ENCODE measurements at regions not wholly inside any gene's neighbourhood (a gene's known extent, or its start where the extent isn't known, plus 50 kb on each side); places are given as distances from the start of the nearest gene placed in this dataset.
"Not testable (repeated sequence)": the region's sequence is repeated elsewhere in the genome, so short reads cannot be mapped to it uniquely, and the experiment has no call there.

DNA sequence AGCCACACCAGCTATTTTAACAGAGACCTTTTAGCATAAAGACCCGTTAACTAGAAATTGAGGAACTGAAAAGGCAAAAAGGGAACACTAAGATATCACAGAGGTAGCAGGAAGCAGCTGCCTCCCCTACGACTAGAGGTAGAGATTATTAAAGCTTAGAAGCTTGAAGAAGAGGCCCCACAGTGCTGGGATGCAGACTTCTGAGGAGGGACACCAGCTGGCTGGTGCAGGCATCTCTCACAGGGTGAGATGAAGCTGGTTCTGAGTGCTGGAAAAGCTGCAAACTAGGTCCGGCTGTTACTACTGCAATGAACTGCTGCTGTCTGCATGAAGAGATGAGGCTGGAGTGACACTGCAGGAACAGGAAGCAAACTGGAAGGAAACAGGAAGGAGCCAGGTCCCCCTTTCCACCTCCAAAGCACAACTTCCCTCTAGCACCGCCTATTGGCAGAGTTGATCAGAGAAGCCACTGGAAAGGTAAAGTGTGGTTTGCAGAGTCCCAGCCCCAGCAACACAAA is 61.2 kb upstream of the MRPS9 start:
- no peak for DNase-seq (ENCODE audit: extremely low read depth, low read depth)

DNA sequence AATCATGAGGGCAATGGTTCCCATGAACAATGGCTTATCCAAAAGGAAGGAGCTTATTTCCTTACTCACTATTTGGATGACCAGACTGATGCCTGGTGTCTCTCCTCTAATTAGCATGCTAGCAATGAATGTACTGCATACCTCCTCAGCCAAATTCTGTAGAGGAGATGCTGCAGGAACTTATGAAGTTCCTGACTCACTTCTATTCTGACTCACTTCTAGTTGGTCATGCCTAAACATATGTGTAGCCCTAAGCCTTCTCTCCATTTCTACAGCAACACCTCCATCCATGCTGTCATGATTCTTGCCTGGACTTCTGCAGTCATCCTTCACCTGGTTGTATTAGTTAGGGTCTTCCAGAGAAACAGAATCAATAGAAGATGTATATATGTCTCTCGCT is 59.9 kb upstream of the MRPS9 start:
- DNase-seq (ENCODE audit: extremely low read depth, low read depth): no peak

DNA sequence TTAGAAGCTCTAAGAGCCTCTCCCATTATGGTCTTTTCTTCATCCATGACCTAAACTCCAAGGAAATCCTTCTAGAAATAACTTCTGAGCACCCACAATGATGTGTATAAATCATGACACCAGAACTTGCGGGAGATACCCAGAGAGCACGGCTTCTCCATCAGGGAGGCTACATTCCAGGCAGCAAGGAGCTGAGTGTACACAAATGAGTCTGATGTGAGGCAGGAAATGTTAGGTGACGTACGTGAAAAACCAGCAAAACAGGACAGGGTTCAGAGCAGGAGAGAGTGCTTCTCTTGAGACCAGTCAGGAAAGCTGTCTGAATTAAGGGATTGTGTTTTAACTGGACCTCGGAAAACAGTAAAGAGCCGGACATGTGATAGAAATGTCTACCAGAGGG is 58.1 kb upstream of the MRPS9 start:
- not testable (repeated sequence) for DNase-seq (ENCODE audit: extremely low read depth, low read depth)

DNA sequence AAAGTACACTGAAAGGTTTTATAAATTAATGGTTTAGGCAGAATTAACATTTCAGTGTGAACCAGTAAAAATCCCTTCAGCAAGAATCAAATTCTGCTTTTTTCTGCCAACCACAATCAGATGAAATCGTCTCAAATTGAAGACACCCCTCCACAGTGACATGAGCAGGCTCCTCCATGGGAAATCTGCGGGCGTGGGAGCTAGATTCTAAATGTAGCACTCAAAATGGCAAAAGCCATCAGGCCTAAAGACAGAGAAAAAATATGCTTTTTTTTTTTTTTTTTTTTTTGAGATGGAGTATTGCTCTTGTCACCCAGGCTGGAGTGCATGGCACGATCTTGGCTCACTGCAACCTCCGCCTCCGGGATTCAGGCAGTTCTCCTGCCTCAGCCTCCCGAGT is 55.8 kb upstream of the MRPS9 start:
- DNase-seq (ENCODE audit: extremely low read depth, low read depth): no peak

Measured in NCI-H460 (cell line).